ENCODE measurements at regions not wholly inside any gene's neighbourhood (a gene's known extent, or its start where the extent isn't known, plus 50 kb on each side); places are given as distances from the start of the nearest gene placed in this dataset.
A peak's percentile ranks its signal among the peaks of the same experiment; 100 is the strongest.

GRCh38 chr3:59424268-59425010, 374.6 kb upstream of the CFAP20DC start:
- Mint-ChIP-seq H3K36me3 (no peaks in the 10 kb centered on the region), H3K27me3 (ENCODE audit: low read depth in 2 of 2) (peaks cover 32 to 39% of the 10 kb centered on the region in 2 donors), H3K4me1 (peaks cover 40 to 47% of the 10 kb centered on the region in 2 donors), H3K4me3 (no peak overlapping the region), H3K9me3 (no peaks in the 10 kb centered on the region), H3K27ac (peak overlapping the region in 1 of 2 donors; percentile 74)
- 75% methylated on average over 2 of the region's 10 CpGs for WGBS (ENCODE audit: insufficient coverage)
- no peak for TF ChIP-seq CTCF (IDR thresholded peaks at IDR 0.05)
- Histone ChIP-seq H3K9me3 (ENCODE audit: control insufficient read depth, insufficient read depth, low read length) (no peaks in the 10 kb centered on the region), H3K27ac (ENCODE audit: low read length) (no peak overlapping the region), H3K4me1 (ENCODE audit: control insufficient read depth, insufficient read depth, low read length) (peaks cover 34% of the 10 kb centered on the region), H3K27me3 (ENCODE audit: control insufficient read depth, insufficient read depth, low read length) (no peaks in the 10 kb centered on the region), H3K4me3 (ENCODE audit: low read length) (no peak overlapping the region), H3K36me3 (ENCODE audit: control insufficient read depth, insufficient read depth, low read length) (no peaks in the 10 kb centered on the region)
- intact Hi-C loops (cut with micrococcal nuclease) = no loop called here
- ATAC-seq (peak; percentile 66 to 77 (median 69)), DNase-seq (peak; percentile 17 to 59)

GRCh38 chr3:59423707-59424106, 373.9 kb upstream of the CFAP20DC start:
- DNase-seq (no peak), ATAC-seq (no peak)
- Mint-ChIP-seq H3K27ac (peak overlapping the region in 1 of 2 donors; percentile 74), H3K27me3 (ENCODE audit: low read depth in 2 of 2) (peaks cover 27 to 35% of the 10 kb centered on the region in 2 donors), H3K4me1 (peaks cover 40 to 46% of the 10 kb centered on the region in 2 donors), H3K36me3 (no peaks in the 10 kb centered on the region), H3K9me3 (no peaks in the 10 kb centered on the region), H3K4me3 (no peak overlapping the region)
- WGBS (ENCODE audit: insufficient coverage) = 83% methylated on average over 11 of the region's 11 CpGs
- peaks cover 34% of the 10 kb centered on the region for H3K4me1 ChIP-seq (ENCODE audit: control insufficient read depth, insufficient read depth, low read length)
- TF ChIP-seq CTCF (IDR thresholded peaks at IDR 0.05) = no peak
- no peaks in the 10 kb centered on the region for H3K27me3 ChIP-seq (ENCODE audit: control insufficient read depth, insufficient read depth, low read length)
- H3K4me3 ChIP-seq (ENCODE audit: low read length) = no peak overlapping the region
- intact Hi-C loops (cut with micrococcal nuclease) = no loop called here
- H3K9me3 ChIP-seq (ENCODE audit: control insufficient read depth, insufficient read depth, low read length) = no peaks in the 10 kb centered on the region
- no peaks in the 10 kb centered on the region for H3K36me3 ChIP-seq (ENCODE audit: control insufficient read depth, insufficient read depth, low read length)
- H3K27ac ChIP-seq (ENCODE audit: low read length) = no peak overlapping the region

GRCh38 chr3:59422312-59422711, 372.5 kb upstream of the CFAP20DC start:
- Histone ChIP-seq H3K9me3 (ENCODE audit: control insufficient read depth, insufficient read depth, low read length) (no peaks in the 10 kb centered on the region), H3K27me3 (ENCODE audit: control insufficient read depth, insufficient read depth, low read length) (no peaks in the 10 kb centered on the region), H3K36me3 (ENCODE audit: control insufficient read depth, insufficient read depth, low read length) (no peaks in the 10 kb centered on the region), H3K27ac (ENCODE audit: low read length) (no peak overlapping the region), H3K4me1 (ENCODE audit: control insufficient read depth, insufficient read depth, low read length) (peaks cover 29% of the 10 kb centered on the region), H3K4me3 (ENCODE audit: low read length) (no peak overlapping the region)
- H3K27me3 Mint-ChIP-seq (ENCODE audit: low read depth in 2 of 2) = peaks cover 21% of the 10 kb centered on the region in 2 donors
- H3K36me3 Mint-ChIP-seq = no peaks in the 10 kb centered on the region
- 76% methylated on average over 4 of the region's 4 CpGs for WGBS (ENCODE audit: insufficient coverage)
- no peak for ATAC-seq
- no peak for TF ChIP-seq CTCF (IDR thresholded peaks at IDR 0.05)
- intact Hi-C loops (cut with micrococcal nuclease) = no loop called here
- no peaks in the 10 kb centered on the region for H3K9me3 Mint-ChIP-seq
- no peak overlapping the region for H3K4me3 Mint-ChIP-seq
- no peak for DNase-seq
- H3K27ac Mint-ChIP-seq = no peak overlapping the region
- H3K4me1 Mint-ChIP-seq = peaks cover 32 to 33% of the 10 kb centered on the region in 2 donors

GRCh38 chr3:59418836-59419235, 369.0 kb upstream of the CFAP20DC start:
- TF ChIP-seq CTCF (IDR thresholded peaks at IDR 0.05) = no peak
- H3K4me1 ChIP-seq (ENCODE audit: control insufficient read depth, insufficient read depth, low read length) = no peaks in the 10 kb centered on the region
- no peaks in the 10 kb centered on the region for H3K9me3 ChIP-seq (ENCODE audit: control insufficient read depth, insufficient read depth, low read length)
- no peaks in the 10 kb centered on the region for H3K9me3 Mint-ChIP-seq
- H3K27me3 Mint-ChIP-seq (ENCODE audit: low read depth in 2 of 2) = peaks cover 0 to 12% of the 10 kb centered on the region in 2 donors
- H3K27ac Mint-ChIP-seq = no peak overlapping the region
- ATAC-seq = no peak
- H3K4me1 Mint-ChIP-seq = no peaks in the 10 kb centered on the region
- H3K36me3 Mint-ChIP-seq = no peaks in the 10 kb centered on the region
- H3K4me3 ChIP-seq (ENCODE audit: low read length) = no peak overlapping the region
- no peaks in the 10 kb centered on the region for H3K27me3 ChIP-seq (ENCODE audit: control insufficient read depth, insufficient read depth, low read length)
- H3K36me3 ChIP-seq (ENCODE audit: control insufficient read depth, insufficient read depth, low read length) = no peaks in the 10 kb centered on the region
- intact Hi-C loops (cut with micrococcal nuclease) = no loop called here
- no peak for DNase-seq
- 81% methylated on average over 4 of the region's 4 CpGs for WGBS (ENCODE audit: insufficient coverage)
- H3K27ac ChIP-seq (ENCODE audit: low read length) = no peak overlapping the region
- H3K4me3 Mint-ChIP-seq = no peak overlapping the region
